Neural progenitor cell (in vitro differentiated cells): ENCODE measurements at regions not wholly inside any gene's neighbourhood (a gene's known extent, or its start where the extent isn't known, plus 50 kb on each side); places are given as distances from the start of the nearest gene placed in this dataset.

Experiments
- DNase-seq: peaks from one replicate; pipeline ENCODE4 v3.0.0-alpha.2; 2016; ENCODE audit warnings: low spot score
- H2AFZ ChIP-seq: fragments of 200-600 bp; sonication (generic); replicated peaks from 2 replicates; pipeline ENCODE4 v1.6.1; 2016; ENCODE audit warnings: antibody characterized with exemption
- H3F3A ChIP-seq: fragments of 200-600 bp; sonication (generic); 2 replicates; pipeline ENCODE4 v1.6.1; 2016; ENCODE audit warnings: antibody characterized with exemption, low read depth
- H3K27ac ChIP-seq: fragments of 200-600 bp; sonication (generic); 2 replicates; pipeline ENCODE4 v1.5.1; 2016; ENCODE audit warnings: mild to moderate bottlenecking
- H3K27me3 ChIP-seq: fragments of 200-600 bp; sonication (generic); 2 replicates; pipeline ENCODE4 v1.6.1; 2016; ENCODE audit warnings: mild to moderate bottlenecking, moderate library complexity
- H3K36me3 ChIP-seq: fragments of 200-600 bp; sonication (generic); 2 replicates; pipeline ENCODE4 v1.5.1; 2016
- H3K4me1 ChIP-seq: fragments of 200-600 bp; sonication (generic); 2 replicates; pipeline ENCODE4 v1.6.1; 2016; ENCODE audit warnings: mixed run types
- H3K4me2 ChIP-seq: fragments of 200-600 bp; sonication (generic); 2 replicates; pipeline ENCODE4 v1.6.1; 2016
- H3K4me3 ChIP-seq: fragments of 200-600 bp; sonication (generic); 2 replicates; pipeline ENCODE4 v1.5.1; 2016
- H3K79me2 ChIP-seq: fragments of 200-600 bp; sonication (generic); 2 replicates; pipeline ENCODE4 v1.6.1; 2016; ENCODE audit warnings: low read depth
- H3K9ac ChIP-seq: fragments of 200-600 bp; sonication (generic); 2 replicates; pipeline ENCODE4 v1.6.1; 2016
- H3K9me3 ChIP-seq: fragments of 200-600 bp; sonication (generic); 2 replicates; pipeline ENCODE4 v1.5.1; 2016; ENCODE audit warnings: low read depth
- H4K20me1 ChIP-seq: fragments of 200-600 bp; sonication (generic); 2 replicates; pipeline ENCODE4 v1.6.1; 2016; ENCODE audit warnings: low read depth
- H3K27ac Mint-ChIP-seq: 3 replicates; pipeline ENCODE4 v1.8.0; 2021; ENCODE audit warnings: mixed read lengths
- H3K27me3 Mint-ChIP-seq: 2 replicates; pipeline ENCODE4 v1.8.0; 2022; ENCODE audit warnings: low read depth, mild to moderate bottlenecking, inconsistent platforms, moderate library complexity, mixed read lengths; ENCODE audit not compliant: insufficient read depth
- H3K36me3 Mint-ChIP-seq: 3 replicates; pipeline ENCODE4 v1.8.0; 2021; ENCODE audit warnings: mixed read lengths
- H3K4me1 Mint-ChIP-seq: 3 replicates; pipeline ENCODE4 v1.8.0; 2021; ENCODE audit warnings: mixed read lengths
- H3K4me3 Mint-ChIP-seq: 3 replicates; pipeline ENCODE4 v1.8.0; 2021; ENCODE audit warnings: mild to moderate bottlenecking, moderate library complexity, mixed read lengths
- H3K9me3 Mint-ChIP-seq: 3 replicates; pipeline ENCODE4 v1.8.0; 2020; ENCODE audit warnings: mixed read lengths
- CTCF ChIP-seq: fragments of 200-600 bp; sonication (generic); IDR thresholded peaks from 2 replicates; pipeline ENCODE4 v1.5.1; 2017; ENCODE audit warnings: antibody characterized with exemption, mild to moderate bottlenecking
- EZH2 ChIP-seq: fragments of 200-600 bp; sonication (generic); IDR thresholded peaks from 2 replicates; pipeline ENCODE4 v1.6.1; 2017; ENCODE audit warnings: antibody characterized with exemption, mild to moderate bottlenecking, moderate library complexity
- EZH2phosphoT487 ChIP-seq: fragments of 200-600 bp; sonication (generic); IDR thresholded peaks from 2 replicates; pipeline ENCODE4 v1.6.1; 2017; ENCODE audit warnings: antibody characterized with exemption

GRCh38 chr5:71899865-71900342, 180.8 kb downstream of the CARTPT start:
- no peak for DNase-seq
- peaks cover 7% of the 10 kb centered on the region for H3K9me3 Mint-ChIP-seq
- peaks cover 8% of the 10 kb centered on the region for H3K4me1 ChIP-seq
- no peak overlapping the region for H3K4me3 ChIP-seq
- no peak overlapping the region for H2AFZ ChIP-seq
- H3F3A ChIP-seq, result no peaks in the 10 kb centered on the region
- no peak overlapping the region for H3K4me3 Mint-ChIP-seq
- no peaks in the 10 kb centered on the region for H3K36me3 Mint-ChIP-seq
- H4K20me1 ChIP-seq, result no peaks in the 10 kb centered on the region
- no peak overlapping the region for H3K4me2 ChIP-seq
- no peaks in the 10 kb centered on the region for H3K9me3 ChIP-seq
- H3K27me3 Mint-ChIP-seq, result peaks cover 3% of the 10 kb centered on the region
- H3K27ac Mint-ChIP-seq, result no peak overlapping the region
- H3K9ac ChIP-seq, result no peak overlapping the region
- no peaks in the 10 kb centered on the region for H3K27me3 ChIP-seq
- no peaks in the 10 kb centered on the region for H3K36me3 ChIP-seq
- no peaks in the 10 kb centered on the region for H3K79me2 ChIP-seq
- TF ChIP-seq EZH2phosphoT487 (no peak), EZH2 (no peak), CTCF (no peak)
- H3K4me1 Mint-ChIP-seq, result peaks cover 3% of the 10 kb centered on the region
- H3K27ac ChIP-seq, result no peak overlapping the region

GRCh38 chr5:71903808-71904207, 184.7 kb downstream of the CARTPT start:
- Histone ChIP-seq H3K79me2 (no peaks in the 10 kb centered on the region), H2AFZ (no peak overlapping the region), H3K27me3 (no peaks in the 10 kb centered on the region), H3K4me1 (peaks cover 12% of the 10 kb centered on the region), H3K27ac (no peak overlapping the region), H3K4me3 (no peak overlapping the region), H3K36me3 (no peaks in the 10 kb centered on the region), H3F3A (no peaks in the 10 kb centered on the region), H4K20me1 (no peaks in the 10 kb centered on the region), H3K4me2 (no peak overlapping the region), H3K9me3 (no peaks in the 10 kb centered on the region), H3K9ac (no peak overlapping the region)
- Mint-ChIP-seq H3K27ac (no peak overlapping the region), H3K36me3 (no peaks in the 10 kb centered on the region), H3K4me3 (no peak overlapping the region), H3K4me1 (peaks cover 20% of the 10 kb centered on the region), H3K27me3 (peaks cover 3% of the 10 kb centered on the region), H3K9me3 (peaks cover 11% of the 10 kb centered on the region)
- no peak for DNase-seq
- TF ChIP-seq CTCF, result no peak

- H3K9ac ChIP-seq, result no peak overlapping the region
- H3K9me3 ChIP-seq, result no peaks in the 10 kb centered on the region
- no peak overlapping the region for H3K4me2 ChIP-seq
- peaks cover 11% of the 10 kb centered on the region for H3K9me3 Mint-ChIP-seq
- H3K4me1 Mint-ChIP-seq, result peaks cover 20% of the 10 kb centered on the region
- H3K36me3 Mint-ChIP-seq, result no peaks in the 10 kb centered on the region
- H3K4me1 ChIP-seq, result peaks cover 12% of the 10 kb centered on the region
- TF ChIP-seq EZH2phosphoT487 (no peak), CTCF (no peak), EZH2 (no peak)
- no peak overlapping the region for H2AFZ ChIP-seq
- no peaks in the 10 kb centered on the region for H3K36me3 ChIP-seq
- no peaks in the 10 kb centered on the region for H3K27me3 ChIP-seq
- no peak for DNase-seq
- no peaks in the 10 kb centered on the region for H3F3A ChIP-seq
- no peak overlapping the region for H3K27ac ChIP-seq
- H3K27me3 Mint-ChIP-seq, result peaks cover 3% of the 10 kb centered on the region
- no peak overlapping the region for H3K4me3 Mint-ChIP-seq
- H3K4me3 ChIP-seq, result no peak overlapping the region
- no peaks in the 10 kb centered on the region for H3K79me2 ChIP-seq
- no peak overlapping the region for H3K27ac Mint-ChIP-seq
- no peaks in the 10 kb centered on the region for H4K20me1 ChIP-seq
Measured at GRCh38 chr5:71904852-71905251, 185.8 kb downstream of the CARTPT start.
